ENCODE measurements at regions not wholly inside any gene's neighbourhood (a gene's known extent, or its start where the extent isn't known, plus 50 kb on each side); places are given as distances from the start of the nearest gene placed in this dataset.

DNA sequence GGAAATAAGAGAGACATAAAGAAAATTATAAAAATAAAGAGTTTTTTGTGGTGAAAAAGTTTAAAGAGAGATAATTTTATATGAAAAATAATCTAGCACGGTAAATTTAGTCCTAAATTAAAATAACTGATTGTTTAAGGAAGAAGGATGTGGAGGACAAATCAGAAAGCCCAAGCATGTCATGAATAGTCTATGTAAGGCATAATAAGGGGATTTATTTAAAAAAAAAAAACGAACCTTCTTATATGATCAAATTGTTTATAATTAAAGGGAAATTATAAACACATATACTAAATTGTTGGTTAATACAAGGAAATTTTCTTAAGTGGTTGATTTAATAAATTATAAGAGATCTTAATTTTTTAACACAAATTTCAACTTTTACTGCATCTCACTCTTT, 551.8 kb upstream of the TYRP1 start:
- TF ChIP-seq, protein P1, sequence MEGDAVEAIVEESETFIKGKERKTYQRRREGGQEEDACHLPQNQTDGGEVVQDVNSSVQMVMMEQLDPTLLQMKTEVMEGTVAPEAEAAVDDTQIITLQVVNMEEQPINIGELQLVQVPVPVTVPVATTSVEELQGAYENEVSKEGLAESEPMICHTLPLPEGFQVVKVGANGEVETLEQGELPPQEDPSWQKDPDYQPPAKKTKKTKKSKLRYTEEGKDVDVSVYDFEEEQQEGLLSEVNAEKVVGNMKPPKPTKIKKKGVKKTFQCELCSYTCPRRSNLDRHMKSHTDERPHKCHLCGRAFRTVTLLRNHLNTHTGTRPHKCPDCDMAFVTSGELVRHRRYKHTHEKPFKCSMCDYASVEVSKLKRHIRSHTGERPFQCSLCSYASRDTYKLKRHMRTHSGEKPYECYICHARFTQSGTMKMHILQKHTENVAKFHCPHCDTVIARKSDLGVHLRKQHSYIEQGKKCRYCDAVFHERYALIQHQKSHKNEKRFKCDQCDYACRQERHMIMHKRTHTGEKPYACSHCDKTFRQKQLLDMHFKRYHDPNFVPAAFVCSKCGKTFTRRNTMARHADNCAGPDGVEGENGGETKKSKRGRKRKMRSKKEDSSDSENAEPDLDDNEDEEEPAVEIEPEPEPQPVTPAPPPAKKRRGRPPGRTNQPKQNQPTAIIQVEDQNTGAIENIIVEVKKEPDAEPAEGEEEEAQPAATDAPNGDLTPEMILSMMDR (IDR thresholded peaks at IDR 0.05) = no peak
- TF ChIP-seq POLR2A (IDR thresholded peaks at IDR 0.05) (no peak), EP300 (IDR thresholded peaks at IDR 0.05; ENCODE audit: low read depth) (no peak), POLR2AphosphoS5 (IDR thresholded peaks at IDR 0.05) (no peak)

Measured in transverse colon (tissue), 4 donors.